ENCODE measurements at regions not wholly inside any gene's neighbourhood (a gene's known extent, or its start where the extent isn't known, plus 50 kb on each side); places are given as distances from the start of the nearest gene placed in this dataset.
"Not testable (repeated sequence)": the region's sequence is repeated elsewhere in the genome, so short reads cannot be mapped to it uniquely, and the experiment has no call there.

DNA sequence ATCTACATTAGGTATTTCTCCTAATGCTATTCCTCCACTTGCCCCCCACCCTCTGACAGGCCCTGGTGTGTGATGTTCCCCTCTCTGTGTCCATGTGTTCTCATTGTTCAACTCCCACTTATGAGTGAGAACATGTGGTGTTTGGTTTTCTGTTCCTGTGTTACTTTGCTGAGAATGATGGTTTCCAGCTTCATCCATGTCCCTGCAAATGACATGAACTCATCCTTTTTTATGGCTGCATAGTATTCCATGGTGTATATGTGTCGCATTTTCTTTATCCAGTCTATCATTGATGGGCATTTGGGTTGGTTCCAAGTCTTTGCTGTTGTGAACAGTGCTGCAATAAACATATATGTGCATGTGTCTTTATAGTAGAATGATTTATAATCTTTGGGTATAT is 50.6 kb upstream of the GRHL3 start:
- in situ Hi-C loops (cut with MboI; ENCODE audit: low pct_unique_long_range_greater_than_20kb, low sequenced_read_pairs); DNase-seq: not testable (repeated sequence)

DNA sequence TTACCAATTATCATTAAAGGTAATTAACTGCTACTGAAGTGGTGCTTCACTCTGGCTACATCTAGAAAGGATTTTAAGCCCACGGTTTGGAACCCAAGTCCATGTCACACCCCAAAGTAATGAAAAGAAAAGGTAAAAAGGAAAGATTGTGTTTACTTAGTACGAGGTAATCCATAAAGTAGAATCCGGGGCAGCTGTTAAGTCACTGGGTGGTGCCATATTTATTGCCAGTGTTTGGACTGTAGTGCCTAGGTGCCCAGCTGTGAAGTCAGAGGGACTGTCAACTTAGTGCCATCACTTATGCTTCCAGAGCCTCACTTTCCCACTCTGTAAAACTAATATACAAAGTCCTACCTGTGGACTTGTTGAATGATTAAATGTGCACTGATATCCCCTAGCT is 52.2 kb upstream of the GRHL3 start:
- in situ Hi-C loops (cut with MboI; ENCODE audit: low pct_unique_long_range_greater_than_20kb, low sequenced_read_pairs): no loop called here
- no peak for DNase-seq

DNA sequence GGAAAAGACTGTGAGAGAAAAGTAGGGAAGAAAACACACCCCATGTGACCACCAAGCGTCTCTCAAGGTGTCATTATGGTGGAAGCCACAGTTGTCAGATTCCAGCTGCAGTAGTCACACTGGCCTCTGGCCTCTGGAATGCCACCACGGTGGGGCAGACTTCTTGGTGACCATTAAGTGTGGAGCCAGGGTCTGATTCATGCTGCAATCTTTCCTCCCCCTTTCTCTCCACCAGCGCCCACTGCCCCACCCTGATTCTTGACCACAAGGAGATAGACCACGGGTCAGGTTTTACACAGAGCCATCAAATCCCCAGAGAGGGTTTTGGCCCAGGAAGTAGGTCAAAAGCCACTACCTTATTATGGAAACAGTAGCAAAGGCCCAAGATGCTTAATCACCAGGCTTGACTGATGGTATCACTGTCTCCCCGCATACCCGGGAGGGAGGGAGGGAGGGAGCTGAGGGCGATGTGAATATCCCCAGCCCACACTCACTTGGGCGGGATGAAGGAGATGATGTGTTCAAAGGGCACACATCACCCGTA is 52.7 kb upstream of the GRHL3 start:
- no peak for DNase-seq
- in situ Hi-C loops (cut with MboI; ENCODE audit: low pct_unique_long_range_greater_than_20kb, low sequenced_read_pairs): no loop called here

DNA sequence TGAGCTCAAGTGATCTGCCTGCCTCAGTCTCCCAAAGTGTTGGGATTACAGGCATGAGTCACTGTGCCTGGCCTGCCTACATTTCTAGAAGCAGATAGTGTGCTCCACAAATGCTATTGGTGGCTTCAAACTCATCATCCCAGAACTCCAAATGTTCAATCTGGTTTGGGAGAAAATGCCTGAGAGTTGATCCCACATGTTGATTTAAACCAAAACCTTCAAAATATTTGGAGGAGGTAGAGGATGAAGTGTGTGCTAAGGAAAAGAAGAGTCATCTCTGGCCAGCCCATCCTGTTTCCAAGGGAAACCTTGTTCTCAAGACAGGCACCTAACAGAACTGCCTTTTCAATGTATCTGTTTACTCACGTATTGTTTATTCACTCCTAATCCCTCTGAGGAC is 55.4 kb upstream of the GRHL3 start:
- DNase-seq: no peak
- in situ Hi-C loops (cut with MboI; ENCODE audit: low pct_unique_long_range_greater_than_20kb, low sequenced_read_pairs): no loop called here

DNA sequence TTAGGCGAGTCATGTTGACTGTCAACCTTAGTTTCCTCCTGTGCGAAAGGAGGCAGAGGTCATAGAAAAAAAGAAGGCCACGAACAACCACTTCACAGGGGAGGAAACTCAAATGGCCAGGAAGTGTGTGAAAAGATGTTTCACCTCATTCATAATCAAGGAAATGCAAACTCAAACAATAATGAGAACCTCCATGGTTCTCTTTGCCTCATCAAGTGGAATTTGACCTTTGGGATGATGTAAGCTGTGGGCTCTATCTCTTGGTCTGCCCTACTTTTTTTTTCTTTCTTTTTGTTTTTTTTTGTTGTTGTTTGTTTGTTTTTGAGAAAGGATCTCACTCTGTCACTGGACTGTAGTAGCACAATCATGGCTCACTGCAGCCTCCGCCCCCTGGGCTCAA is 55.9 kb upstream of the GRHL3 start:
- in situ Hi-C loops (cut with MboI; ENCODE audit: low pct_unique_long_range_greater_than_20kb, low sequenced_read_pairs): no loop called here
- no peak for DNase-seq

DNA sequence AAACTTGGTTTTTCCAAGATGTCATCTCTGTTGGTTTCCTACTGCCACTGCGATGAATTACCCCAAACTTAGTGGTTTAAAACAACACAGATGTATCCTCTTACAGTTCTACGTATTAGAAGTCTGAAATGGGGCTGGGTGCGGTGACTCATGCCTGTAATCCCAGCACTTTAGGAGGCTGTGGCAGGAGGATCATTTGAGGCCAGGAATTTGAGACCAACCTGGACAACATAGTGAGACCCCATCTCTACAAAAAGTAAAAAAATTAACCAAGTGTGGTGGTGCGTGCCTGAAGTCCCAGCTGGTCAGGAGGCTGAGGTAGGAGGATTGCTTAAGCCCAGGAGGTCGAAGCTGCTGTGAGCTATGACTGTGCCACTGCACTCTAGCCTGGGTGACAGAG is 57.2 kb upstream of the GRHL3 start:
- no peak for DNase-seq
- in situ Hi-C loops (cut with MboI; ENCODE audit: low pct_unique_long_range_greater_than_20kb, low sequenced_read_pairs): no loop called here

DNA sequence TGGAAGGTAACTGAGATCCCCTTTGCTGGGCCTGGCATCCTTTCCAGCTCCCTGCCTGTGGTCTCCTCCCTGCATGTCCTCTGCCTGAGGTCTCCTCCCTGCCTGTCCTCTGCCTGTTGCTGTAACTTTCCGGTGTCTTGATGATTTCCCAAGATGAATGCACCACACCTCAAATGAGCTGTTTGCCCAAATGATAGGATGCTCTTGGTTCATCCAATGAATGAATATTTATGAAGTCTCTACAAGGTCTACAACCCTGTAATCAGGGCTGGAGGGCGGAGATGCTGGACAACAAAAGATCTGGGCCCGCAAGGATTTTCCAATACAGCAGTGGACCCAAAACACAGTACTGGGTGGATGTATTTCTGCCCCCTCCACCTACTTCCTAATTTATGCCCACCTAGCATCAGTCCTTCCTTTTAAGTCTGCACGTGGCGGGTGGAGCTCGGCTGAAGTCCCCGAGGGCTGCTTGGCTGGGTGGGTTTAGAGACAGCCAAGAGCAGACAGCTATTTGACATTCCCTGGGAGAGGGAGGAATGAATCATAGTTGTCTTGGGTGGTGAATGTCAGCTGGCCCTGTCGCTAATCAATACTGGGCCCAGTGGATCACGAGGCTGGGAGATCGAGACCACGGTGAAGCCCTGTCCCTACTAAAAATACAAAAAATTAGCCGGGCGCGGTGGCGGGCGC is 60.3 kb upstream of the GRHL3 start:
- in situ Hi-C loops (cut with MboI; ENCODE audit: low pct_unique_long_range_greater_than_20kb, low sequenced_read_pairs): no loop called here
- DNase-seq: no peak

DNA sequence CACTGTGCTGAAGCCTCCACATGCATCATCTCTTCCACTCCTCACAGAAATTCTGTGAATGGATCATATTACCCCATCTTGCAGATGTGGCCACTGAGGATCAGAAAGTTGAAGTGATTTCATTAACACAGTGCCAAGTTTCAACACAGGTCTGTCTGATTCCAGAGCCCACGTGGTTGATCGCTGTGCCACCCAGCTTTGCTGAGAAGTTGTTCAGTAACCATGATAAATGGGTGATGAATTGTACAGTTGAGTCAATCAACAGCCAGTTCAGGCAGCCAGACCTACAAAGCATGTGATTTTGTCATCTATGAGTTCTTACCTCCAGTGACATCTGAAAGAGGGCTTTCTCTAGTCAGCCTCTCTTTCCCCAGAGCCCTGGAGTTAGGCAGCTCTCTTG is 61.8 kb upstream of the GRHL3 start:
- in situ Hi-C loops (cut with MboI; ENCODE audit: low pct_unique_long_range_greater_than_20kb, low sequenced_read_pairs): no loop called here
- no peak for DNase-seq

DNA sequence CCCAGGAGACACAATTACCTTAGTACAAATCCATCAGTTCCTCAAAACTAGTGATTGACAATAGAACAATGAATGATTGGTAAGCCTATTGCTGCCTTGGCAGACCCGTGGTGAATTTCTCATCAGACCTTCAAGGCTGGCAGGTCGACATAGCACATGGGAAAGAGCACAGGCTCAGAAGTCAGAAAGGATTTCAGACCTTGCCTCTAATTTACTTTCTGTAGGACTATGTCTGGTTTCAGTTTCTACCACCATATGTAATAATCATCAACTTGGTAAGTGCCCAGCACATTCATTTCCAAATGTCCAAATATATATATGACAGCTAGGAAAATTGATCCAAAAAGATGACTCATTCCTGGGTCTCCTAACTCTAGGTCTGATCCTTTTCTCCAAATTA is 62.5 kb upstream of the GRHL3 start:
- in situ Hi-C loops (cut with MboI; ENCODE audit: low pct_unique_long_range_greater_than_20kb, low sequenced_read_pairs): no loop called here
- DNase-seq: no peak

DNA sequence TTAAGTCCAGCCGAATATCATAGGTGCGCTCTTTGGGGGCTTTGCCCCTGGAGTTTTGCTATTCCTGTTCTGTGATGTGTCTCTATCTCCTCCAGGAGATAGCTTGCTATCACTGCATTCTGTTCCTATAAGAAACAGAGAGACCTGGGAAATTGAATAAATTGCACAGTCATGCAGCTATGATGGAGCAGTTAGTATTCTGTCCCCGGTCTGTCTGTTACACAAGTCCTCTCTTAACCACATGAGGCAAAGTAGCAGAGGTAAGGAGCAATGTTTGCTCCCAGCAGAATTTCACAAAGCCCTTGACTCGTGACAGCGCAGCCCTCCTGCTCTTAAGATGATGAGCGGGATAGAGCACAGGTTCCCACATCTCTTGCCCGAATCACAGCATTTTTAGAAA is 63.9 kb upstream of the GRHL3 start:
- in situ Hi-C loops (cut with MboI; ENCODE audit: low pct_unique_long_range_greater_than_20kb, low sequenced_read_pairs): no loop called here
- DNase-seq: no peak

DNA sequence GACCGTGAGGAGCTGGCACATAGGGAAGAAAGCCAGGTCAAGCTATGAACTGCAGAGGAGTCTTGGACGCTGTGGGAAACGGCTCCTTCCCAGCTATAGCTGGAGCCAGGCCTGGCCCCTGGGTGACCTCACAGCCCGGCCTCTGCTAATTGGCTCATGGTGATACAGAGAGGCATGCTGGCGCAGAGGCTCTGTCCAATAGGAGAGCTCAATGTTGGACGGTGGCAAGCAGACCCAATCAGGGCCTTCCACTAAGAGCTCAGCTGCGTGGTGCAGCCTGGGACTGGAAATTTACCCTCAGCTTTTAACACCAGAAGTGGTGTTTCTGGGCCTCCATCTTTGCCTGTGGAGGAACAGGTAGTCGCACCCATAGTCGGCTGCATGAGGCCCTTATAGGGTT is 64.4 kb upstream of the GRHL3 start:
- in situ Hi-C loops (cut with MboI; ENCODE audit: low pct_unique_long_range_greater_than_20kb, low sequenced_read_pairs): no loop called here
- no peak for DNase-seq

DNA sequence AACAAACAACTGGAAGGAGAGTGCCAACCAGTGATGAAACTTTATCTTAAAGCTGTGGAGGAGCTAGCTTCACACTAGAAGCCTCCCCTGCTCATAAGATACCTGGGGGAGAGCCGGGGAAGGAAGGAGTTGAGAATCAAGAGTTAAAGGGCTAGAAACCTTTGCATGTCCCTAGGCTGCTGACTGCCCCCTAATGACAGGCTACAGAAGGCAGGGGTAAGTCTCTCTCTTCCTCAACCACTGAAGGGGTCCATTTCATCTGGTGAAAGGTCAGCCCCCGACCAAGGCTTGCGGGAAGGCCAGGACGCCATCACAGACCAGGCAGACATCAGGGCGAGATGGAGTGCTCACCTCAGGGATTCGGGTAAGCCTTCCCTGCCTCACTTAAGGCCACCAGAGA is 65.6 kb upstream of the GRHL3 start:
- in situ Hi-C loops (cut with MboI; ENCODE audit: low pct_unique_long_range_greater_than_20kb, low sequenced_read_pairs): no loop called here
- no peak for DNase-seq

DNA sequence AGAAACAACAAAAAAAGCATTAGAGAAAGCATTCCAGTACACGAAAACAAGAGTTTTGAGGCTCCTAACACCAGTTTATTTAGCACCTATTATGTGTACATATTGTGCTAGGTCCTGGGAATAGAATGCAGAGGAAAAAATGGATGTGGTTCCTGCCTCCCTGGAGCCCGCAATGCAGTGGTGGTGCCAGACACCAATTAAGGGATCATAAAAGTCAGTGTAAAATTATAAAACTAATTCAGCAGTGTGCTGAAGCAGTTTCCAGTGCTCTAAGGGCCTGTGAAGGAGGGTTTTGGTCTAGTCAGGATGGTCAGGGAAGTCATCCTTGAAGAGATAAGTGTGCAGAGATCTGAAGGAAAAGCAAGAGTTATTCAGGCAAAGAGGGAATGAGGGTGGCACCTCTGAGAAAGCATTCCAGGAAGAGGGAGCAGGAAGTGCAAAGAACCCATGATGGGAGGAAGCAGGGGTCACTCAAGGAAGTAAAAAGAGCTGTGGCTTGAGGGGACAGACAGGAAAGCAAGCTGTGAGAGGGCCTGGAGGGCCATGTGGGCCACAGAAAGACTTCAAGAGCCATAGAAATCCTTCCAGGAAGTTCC is 65.2 kb upstream of the IFNLR1 start:
- no peak for DNase-seq
- in situ Hi-C loops (cut with MboI; ENCODE audit: low pct_unique_long_range_greater_than_20kb, low sequenced_read_pairs): no loop called here

DNA sequence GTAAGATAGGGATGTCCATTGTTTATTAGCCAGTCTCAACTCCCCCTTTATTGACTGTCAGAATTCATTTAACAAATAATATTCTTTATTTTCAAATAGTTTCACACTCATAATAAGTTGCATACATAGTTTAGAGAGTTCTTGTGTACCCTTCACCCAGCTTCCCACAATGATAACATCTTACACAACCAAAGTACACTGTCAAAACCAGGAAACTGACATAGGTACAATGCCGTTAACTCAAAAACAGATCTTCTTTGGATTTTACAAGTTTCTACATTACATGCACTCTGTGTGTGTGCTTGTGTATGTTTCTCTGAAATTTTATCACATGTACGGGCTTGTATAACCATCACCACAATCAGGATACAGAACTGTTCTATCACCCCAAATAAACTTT is 64.4 kb upstream of the IFNLR1 start:
- no peak for DNase-seq
- in situ Hi-C loops (cut with MboI; ENCODE audit: low pct_unique_long_range_greater_than_20kb, low sequenced_read_pairs): no loop called here

DNA sequence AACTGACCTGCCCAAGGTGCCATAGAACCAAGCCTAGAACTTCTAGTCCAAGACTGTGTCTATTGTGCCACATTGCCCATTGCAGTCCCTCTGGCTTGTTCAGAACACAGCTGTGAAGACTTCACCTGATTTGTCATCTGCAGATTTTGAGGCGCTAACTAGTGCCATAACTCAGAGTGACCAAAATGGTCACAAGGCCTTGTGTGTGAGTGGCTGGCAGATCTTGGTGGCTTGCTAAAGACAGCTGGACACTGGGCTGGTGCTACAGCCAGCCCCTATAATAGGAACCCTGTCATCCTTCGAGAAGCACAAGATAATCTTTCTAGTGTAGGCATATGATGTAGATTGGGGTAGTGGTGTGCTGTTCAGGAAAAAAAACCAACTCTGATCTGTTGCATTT is 63.7 kb upstream of the IFNLR1 start:
- no peak for DNase-seq
- in situ Hi-C loops (cut with MboI; ENCODE audit: low pct_unique_long_range_greater_than_20kb, low sequenced_read_pairs): no loop called here

DNA sequence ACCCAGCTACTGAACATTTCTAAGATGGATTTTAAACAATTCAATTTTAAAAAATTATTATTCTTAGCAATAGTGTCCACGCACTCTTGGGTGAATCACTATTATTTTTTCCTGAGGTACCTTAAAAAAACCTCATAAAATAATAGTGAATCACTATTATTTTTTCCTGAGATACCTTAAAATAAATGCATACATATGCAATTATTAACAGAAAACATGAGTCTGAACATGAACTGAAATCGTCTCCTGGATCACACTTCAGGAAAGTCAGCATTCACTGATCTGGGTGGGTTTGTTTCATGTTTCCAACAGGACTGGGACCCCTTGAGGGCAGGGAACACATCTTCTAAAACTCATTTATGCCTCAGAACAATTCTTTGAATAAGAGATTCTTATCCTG is 63.1 kb upstream of the IFNLR1 start:
- in situ Hi-C loops (cut with MboI; ENCODE audit: low pct_unique_long_range_greater_than_20kb, low sequenced_read_pairs): no loop called here
- no peak for DNase-seq

DNA sequence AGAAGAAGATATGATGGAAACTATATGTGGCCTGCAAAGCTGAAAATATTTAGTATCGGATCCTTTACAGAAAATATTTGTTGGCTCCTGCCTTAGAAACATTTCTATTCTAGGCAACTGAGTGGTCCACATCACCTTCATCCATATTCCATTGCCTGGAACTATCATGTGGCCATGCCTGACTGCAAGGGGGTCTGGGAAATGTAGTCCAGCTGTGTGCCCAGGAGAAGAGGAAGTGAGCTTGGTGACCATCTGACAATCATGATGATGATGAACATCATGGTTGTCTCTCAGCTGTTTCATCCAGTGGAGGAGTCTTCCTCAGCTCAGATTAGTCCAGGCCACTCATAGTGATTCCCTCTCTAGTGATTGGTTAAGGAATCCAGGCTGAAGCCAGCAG is 61.8 kb upstream of the IFNLR1 start:
- peak; percentile 18 for DNase-seq
- in situ Hi-C loops (cut with MboI; ENCODE audit: low pct_unique_long_range_greater_than_20kb, low sequenced_read_pairs): no loop called here

DNA sequence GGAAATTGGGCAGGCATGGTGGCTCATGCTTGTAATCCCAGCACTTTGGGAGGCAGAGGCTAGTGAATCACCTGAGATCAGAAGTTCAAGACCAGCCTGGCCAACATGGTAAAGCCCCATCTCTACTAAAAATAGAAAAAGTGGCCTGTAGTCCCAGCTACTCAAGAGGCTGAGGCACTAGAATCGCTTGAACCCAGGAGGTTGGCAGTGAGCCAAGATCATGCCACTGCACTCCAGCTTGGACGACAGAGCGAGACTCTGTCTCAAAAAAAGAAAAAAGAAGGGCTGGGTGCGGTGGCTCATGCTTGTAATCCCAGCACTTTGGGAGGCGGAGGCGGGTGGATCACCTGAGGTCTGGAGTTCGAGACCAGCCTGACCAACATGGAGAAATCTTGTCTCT is 60.2 kb upstream of the IFNLR1 start:
- DNase-seq; in situ Hi-C loops (cut with MboI; ENCODE audit: low pct_unique_long_range_greater_than_20kb, low sequenced_read_pairs): not testable (repeated sequence)

DNA sequence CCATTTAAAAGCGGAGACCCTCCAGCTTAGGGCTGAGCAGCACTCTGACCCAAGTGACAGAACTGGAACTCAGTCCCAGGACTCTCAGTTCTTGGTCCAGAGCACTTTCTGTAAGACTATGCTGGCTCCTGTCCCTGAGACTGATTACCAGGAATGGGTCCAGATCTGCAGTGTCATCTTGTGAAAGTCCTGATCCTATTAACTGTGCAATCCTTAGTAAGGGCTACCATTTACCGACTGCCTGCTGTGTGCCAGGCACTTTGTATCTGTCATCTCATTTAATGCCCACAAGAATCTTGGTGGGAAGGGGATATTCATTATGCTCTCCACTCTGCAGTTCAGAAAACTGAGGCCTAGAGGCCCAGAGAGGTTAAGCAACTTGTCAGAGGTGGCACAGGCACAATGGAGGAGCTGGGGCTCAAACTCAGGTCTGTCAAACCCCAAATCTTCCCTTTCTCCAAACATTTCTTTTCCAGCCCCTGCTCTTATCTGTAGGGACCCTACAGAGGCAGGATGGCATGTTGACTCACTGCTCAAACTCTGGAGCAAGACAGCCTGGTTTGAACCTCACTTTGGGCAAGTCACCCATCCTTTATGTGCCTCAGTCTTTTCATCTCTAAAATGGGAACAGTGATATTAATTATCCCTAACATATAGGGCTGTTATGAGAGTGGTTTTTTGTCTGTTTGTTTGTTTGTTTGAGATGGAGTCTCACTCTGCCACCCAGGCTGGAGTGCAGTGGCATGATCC is 57.6 kb upstream of the IFNLR1 start:
- in situ Hi-C loops (cut with MboI; ENCODE audit: low pct_unique_long_range_greater_than_20kb, low sequenced_read_pairs): no loop called here
- no peak for DNase-seq

DNA sequence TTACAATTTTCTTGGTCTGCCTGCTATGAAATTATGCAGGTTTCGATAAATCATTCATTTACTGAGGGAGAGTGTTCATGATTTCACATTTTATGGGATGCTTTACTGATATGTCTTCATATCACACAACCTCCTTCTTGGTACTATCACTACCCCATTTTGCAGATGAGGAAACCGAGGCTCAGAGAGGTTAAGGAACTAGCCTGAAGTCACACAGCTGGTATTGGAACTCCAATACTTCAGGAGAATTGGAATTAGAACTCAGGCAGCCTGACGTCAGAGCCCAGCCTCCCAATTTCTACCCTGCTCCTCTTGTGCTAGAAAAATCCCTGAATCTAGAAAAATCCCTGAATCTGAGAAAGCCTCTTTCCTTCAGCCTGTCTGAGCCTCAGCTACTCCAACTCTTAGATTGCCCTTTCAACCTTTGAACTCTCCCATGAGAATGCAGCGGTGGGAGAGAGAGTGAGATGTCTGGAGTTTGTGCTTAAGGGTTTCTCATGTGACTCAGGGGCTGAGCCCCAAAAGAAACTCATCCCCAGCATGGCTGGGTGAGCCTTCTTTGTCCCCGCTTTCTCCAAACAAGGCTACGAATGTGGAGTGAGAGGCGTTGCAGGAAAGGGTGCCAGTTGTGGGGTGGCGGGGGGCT is 50.8 kb upstream of the IFNLR1 start:
- DNase-seq: no peak
- in situ Hi-C loops (cut with MboI; ENCODE audit: low pct_unique_long_range_greater_than_20kb, low sequenced_read_pairs): no loop called here
